ENCODE measurements at regions not wholly inside any gene's neighbourhood (a gene's known extent, or its start where the extent isn't known, plus 50 kb on each side); places are given as distances from the start of the nearest gene placed in this dataset.
"Not testable (repeated sequence)": the region's sequence is repeated elsewhere in the genome, so short reads cannot be mapped to it uniquely, and the experiment has no call there.

DNA sequence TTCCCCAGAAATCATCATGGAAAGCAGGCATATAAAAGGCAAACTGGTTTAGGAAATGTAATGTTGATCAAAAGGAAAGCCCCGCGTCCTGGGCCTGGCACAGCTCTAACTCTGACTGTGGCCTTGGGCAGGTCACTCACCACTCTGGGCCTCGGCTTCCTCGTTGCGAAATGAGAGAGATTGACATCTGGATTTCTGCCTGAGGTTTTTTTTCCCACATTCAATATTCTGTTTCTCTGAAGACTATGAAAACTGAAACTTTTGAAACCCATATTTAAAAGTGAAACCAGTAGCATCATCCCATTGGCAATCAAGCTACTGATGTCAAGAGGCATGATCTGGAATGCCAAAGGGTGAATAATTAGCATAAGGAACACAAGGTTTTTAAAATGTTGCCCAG is 369.7 kb upstream of the NPVF start:
- peak in 9 of 42 donors; percentile 14 to 70 (median 22) for DNase-seq
- intact Hi-C loops (cut with DNase I) = no loop called here

DNA sequence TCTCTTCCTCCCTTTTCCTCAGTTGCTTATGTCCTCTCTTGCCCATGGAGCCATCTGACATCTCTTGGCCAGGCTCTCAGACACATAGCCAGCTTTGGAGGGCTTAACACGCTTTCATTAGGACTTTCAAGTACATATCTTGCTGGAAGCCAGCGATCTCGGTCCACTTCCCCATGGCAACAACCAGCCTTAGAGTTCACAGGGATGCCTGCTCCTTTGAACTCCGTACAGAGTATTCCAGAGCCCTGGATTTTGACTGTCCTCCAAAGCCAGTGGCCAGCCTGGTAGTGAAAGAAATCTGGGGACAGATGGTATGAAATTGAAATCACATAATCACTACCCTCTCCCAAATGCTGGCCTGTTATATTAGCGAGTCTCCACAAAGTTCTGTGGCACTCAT is 370.5 kb upstream of the NPVF start:
- intact Hi-C loops (cut with DNase I) = no loop called here
- no peak for DNase-seq

DNA sequence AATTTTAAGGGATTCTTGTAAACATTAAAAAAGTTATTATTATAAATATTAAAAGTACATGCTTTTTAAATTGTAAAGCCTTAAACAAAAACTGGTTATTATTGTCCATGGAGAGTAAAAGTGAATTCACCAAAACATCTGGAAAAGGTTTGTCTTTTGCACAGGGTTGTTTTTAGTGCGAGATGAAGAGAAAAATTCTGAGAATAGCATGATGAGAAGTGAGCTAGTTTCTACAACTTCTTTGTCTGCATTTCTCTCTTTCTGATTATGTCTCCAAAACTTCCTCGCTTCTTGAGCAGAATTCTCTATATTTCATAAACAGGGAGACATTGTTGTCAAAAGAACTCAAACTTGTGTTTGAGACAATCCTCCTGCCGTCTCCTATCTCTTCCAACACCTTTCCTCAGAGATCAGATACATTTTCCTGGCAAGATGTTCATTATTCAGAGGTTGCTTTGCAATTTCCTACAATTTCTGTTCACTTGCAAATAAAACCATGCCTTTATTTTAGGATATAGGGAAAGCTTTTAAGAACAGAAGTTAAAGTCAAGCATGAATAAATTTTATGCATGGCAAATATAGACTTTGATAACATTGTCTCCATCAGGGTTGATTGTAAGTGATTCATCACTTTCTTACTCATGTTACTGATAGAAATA is 372.1 kb upstream of the NPVF start:
- no peak for DNase-seq
- intact Hi-C loops (cut with DNase I) = loop anchor here (2.0 kb wide), 1 partner anchor 16 kb away; no protein-coding TSS in a partner anchor

GRCh38 chr7:25602730-25603426 is 374.6 kb upstream of the NPVF start:
- DNase-seq; intact Hi-C loops (cut with DNase I): not testable (repeated sequence)

DNA sequence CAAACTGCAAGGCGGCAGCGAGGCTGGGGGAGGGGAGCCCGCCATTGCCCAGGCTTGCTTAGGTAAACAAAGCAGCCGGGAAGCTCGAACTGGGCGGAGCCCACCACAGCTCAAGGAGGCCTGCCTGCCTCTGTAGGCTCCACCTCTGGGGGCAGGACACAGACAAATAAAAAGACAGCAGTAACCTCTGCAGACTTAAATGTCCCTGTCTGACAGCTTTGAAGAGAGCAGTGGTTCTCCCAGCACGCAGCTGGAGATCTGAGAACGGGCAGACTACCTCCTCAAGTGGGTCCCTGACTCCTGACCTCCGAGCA is 375.1 kb upstream of the NPVF start:
- DNase-seq; intact Hi-C loops (cut with DNase I): not testable (repeated sequence)

- no peak for DNase-seq
- intact Hi-C loops (cut with DNase I) = no loop called here
Observed at GRCh38 chr7:25611196-25611595, 382.9 kb upstream of the NPVF start.

DNA sequence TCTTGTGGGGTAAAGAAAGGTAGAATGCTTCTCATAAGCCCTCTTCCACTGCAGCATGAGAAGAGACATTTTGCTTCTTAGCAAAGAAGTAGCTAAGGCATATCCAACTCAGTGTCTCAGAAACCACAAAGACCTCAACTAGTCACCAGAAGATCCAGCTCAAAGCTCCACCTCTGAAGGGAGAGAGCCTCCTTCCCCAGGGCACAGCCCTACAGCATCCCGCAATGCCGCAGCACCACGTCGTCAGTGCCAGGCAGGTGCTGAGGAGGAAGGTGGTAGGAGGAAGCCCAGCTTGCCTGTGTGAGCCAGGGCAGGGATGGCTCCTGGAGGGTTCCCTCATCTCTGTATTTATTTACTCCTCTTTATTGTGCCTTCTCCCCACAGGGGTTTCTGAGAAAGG is 385.6 kb upstream of the NPVF start:
- intact Hi-C loops (cut with DNase I) = no loop called here
- no peak for DNase-seq

DNA sequence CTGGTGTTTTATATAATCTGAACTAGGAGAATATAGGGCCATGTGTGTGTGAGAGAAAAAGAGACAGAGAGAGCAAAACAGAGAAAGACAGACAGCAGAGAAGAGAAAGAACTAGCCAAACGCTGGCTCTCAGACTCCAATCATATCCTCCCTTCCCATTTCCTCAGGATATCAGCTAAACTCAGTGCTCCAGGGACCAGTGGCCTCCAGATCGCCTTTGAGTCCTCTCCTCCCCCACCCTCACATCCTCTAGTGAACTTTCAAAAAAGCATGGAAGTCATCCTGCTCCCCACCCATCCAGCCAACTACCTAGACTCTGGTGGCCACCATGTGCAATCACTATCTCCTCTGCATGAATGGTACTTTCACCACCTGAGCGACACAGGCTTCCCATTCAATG is 386.1 kb upstream of the NPVF start:
- DNase-seq = no peak
- intact Hi-C loops (cut with DNase I) = no loop called here

DNA sequence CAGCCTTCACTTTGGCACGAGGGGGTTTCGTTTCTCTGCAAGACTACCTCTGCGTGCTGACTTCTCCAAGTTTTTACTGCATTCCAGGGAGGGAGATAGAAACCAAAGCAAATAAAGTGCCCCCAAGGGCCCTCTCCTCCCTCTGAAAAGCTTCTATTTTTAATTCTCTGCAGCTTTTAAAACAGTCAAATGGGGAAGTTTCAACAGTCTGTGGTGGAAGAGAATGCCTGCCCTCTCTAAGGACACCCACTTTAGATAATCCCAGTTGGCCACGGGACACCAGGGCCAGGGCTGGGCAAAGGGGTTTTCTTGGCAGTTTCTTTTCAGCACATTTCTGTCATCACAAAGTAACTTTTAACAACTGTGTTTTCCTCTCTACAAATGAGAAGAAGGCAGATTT is 386.7 kb upstream of the NPVF start:
- peak in 4 of 42 donors; percentile 14 to 21 (median 17) for DNase-seq
- intact Hi-C loops (cut with DNase I) = no loop called here

DNA sequence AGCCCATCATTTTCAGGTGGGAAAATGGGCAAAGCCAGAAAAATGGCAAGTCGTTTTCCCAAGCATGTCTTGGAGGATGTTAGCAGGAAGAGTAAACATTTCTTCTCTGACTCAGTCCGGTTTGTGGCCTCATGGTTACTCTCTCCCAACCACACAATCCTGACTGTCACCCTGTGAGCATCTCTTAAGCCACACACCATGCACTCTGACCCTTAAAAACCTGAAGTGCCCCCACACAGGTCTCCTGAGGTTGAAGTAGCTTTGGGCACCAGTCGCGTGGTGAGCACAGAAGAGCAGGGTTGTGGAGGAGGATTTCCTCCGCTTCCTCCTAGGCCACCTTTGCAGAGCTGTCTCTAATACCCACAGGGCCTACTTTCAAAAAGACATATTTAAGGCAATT is 387.3 kb upstream of the NPVF start:
- intact Hi-C loops (cut with DNase I) = no loop called here
- no peak for DNase-seq

DNA sequence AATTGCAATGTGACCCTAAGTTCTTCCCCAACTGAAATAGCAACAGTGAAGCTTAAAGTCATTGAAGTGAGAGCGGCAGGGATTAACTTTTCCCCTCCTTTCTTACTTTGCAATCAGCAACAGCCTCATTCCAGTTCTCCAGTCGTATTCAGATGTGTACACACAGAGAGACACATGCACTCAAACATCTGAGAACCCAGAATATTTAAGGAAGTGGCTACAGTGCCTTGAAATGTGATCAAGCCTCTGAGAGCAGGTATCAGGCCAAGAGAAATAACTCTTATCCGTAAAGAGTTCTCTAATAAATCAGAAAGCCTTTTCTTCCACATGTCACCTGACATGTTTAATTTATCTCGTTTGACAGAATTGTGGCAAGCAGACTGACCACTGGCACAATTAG is 388.9 kb upstream of the NPVF start:
- intact Hi-C loops (cut with DNase I) = no loop called here
- DNase-seq = no peak

DNA sequence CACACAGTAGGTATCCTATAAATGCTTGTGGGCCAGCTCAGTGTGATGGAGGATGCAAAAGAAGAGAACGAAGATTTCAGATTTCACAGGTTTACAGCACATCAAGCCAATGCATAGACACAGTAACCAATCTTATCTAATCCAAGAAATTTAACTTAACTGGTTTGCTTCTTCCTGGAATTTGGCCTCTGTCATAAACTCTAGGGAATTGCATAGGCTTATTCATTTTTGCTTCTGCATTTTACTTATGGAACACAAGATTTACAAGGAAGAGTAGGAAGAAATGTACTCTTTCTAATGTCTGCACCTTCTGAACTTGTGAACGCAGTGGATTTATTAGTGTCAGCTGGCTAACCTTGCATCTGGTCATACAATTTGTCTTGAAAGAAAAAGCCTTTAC is 389.4 kb upstream of the NPVF start:
- no peak for DNase-seq
- intact Hi-C loops (cut with DNase I) = no loop called here

GRCh38 chr7:25619381-25619780 is 391.1 kb upstream of the NPVF start:
- intact Hi-C loops (cut with DNase I) = no loop called here
- no peak for DNase-seq

- peak in 19 of 42 donors; percentile 5 to 50 (median 24) for DNase-seq
- intact Hi-C loops (cut with DNase I) = no loop called here
Observed at GRCh38 chr7:25619963-25620799, 391.9 kb upstream of the NPVF start.

GRCh38 chr7:25621993-25622392 is 393.7 kb upstream of the NPVF start:
- intact Hi-C loops (cut with DNase I) = no loop called here
- DNase-seq = no peak

GRCh38 chr7:25622695-25623094 is 394.4 kb upstream of the NPVF start:
- intact Hi-C loops (cut with DNase I) = no loop called here
- no peak for DNase-seq

GRCh38 chr7:25624051-25624450 is 395.8 kb upstream of the NPVF start:
- DNase-seq = no peak
- intact Hi-C loops (cut with DNase I) = no loop called here

- intact Hi-C loops (cut with DNase I) = no loop called here
- DNase-seq = no peak
Observed at GRCh38 chr7:25624833-25625232, 396.5 kb upstream of the NPVF start.

DNA sequence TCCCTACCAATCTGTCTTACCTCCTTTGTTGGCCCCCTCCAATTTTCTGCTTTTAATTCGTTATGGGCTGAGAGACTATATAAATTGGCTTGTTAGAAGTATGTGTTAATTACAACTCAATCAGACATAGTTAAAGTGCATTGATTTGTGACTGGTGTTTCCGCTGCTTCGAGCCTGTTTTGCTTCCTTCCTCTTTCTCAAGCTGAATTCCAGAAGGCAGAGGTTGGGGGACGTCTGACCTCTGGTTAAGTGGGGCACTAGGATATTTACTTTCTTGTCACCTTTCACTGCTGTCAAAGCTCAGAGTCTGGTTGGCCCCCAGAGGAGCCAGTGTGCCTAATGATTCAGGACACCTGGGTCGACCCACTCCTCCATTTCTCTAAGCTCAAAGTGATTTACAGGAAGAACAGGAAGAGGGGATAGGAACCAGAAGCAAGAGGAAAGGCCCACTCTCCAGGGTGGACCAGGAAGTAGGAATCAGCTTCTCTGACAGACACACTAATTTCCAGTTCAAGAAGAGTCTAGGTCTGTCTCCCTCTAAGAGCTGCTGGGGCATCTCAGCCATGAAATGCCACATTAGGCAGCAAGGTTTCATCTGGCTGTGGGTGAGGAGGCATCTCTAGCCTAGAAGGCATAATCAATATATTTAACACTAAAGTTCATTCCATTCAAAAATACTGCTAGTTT is 397.2 kb upstream of the NPVF start:
- intact Hi-C loops (cut with DNase I) = no loop called here
- no peak for DNase-seq
